GM18519 (cell line): ENCODE measurements at regions not wholly inside any gene's neighbourhood (a gene's known extent, or its start where the extent isn't known, plus 50 kb on each side); places are given as distances from the start of the nearest gene placed in this dataset.
"Not testable (repeated sequence)": the region's sequence is repeated elsewhere in the genome, so short reads cannot be mapped to it uniquely, and the experiment has no call there.

Experiments
- ATAC-seq: cut with Tn5 transposase; IDR thresholded peaks from one replicate; pipeline ENCODE4 v1.9.1; 2021; ENCODE audit warnings: mild to moderate bottlenecking, moderate library complexity; ENCODE audit not compliant: unreplicated experiment, low FRiP score

DNA sequence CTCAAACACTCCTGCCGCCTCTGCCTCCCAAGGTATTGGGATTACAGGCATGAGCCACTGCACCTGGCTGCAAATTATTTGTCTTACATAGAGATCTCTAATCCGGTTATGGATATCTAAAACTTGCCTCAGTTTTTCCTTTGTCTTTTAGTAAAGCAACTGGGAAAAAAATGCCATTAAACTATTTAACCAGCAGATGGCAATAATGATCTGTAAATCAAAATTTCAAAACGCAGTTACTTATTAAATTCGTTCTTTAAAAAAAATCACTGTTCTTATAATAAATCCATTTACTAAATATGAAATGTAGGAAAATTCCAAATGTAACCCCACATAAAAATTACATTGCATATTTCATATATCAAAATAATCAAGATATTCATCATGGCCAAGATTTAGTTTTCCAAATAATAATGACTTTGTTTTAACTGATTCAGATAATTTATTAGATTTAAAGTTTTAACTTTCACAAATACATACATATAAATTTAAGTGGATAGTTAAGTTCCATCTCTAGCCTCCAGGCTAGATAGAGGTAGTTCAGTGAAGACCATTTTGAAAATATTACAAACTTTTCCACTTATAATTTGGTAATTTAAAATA is 125.8 kb downstream of the KBTBD2 start:
- not testable (repeated sequence) for ATAC-seq

DNA sequence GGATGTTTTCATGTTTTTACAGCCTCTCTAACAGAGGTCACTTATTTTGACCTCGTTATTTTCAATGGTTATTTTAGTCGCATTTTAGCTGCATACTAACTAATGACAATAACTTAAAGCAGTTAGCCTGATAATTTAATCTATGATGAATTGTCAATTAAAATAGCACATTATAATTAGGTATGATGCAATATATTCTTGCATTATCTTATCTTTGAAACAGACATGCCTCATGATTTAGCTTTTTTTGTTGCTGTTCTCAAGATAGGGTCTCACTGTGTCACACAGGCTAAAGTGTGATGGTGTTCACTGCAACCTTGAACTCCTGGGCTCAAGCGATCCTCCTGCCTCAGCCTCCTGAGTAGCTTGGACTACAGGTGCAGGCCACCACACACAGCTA is 126.4 kb downstream of the KBTBD2 start:
- no peak for ATAC-seq

- ATAC-seq: no peak
Measured at GRCh38 chr7:32762925-32763293, 128.7 kb downstream of the KBTBD2 start.

DNA sequence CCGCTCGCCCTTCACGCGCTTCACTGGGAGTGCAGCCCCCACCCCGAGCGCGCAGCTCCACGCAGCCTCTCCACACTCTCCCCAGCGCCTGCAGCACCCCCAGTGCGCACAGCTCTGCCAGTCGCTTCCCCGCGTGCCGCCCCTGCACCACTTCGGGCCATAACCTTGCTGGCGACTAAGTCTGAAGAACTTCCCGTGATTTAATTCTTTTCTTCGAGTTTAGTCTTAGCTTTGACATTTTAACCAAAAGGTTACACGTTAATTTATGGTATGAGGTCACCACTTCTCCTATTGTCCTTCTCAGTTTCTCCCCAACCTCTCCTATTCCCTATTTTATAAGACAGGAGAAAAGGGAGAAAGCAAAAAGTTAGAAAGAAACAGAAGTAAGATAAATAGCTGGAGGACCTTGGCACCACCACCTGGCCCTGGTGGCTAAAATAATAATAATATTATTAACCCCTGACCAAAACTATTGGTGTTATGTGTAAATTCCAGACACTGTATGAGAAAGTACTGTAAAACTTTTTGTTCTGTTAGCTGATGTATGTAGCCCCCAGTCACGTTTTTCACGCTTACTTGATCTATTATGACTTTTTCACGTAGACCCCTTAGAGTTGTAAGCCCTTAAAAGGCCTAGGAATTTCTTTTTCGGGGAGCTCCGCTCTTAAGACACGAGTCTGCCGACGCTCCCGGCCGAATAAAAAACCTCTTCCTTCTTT is 129.2 kb downstream of the KBTBD2 start:
- ATAC-seq: not testable (repeated sequence)

DNA sequence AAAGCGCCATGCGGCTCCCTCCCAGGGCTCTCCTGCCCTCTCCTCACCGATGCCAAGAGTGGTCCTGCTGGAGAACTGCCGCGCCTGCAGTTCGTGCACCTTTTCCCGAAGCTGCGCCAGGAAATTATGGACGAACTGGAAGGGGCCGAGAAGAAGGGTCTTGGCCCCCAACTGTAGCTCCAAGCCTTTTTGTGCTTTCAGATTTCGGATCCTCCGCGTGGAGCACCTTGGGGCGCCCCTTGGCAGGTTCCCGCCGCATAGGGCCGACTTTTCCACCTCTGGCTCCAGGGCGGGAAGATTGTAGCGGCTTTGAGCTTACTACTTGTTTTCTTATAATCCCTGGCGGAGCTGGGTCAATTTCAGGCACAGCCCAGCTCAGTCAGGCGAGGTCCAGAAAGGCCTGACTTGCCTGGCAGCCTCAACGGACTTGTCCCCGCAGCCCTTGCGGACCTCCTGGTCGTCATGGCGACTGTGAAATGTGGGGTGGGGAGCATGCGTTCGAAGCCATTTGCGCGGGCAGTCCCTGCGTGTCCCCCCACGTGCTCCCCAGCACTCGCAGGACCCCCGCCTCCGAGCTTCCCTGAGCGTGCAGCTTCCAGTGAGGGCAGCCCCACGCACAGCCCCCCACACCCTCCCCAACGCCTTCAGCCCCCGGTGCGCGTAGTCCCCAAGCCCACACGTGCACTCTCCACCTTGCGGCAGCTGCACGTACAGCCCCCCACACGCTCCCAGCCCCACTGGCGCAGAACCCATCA is 129.9 kb downstream of the KBTBD2 start:
- ATAC-seq: no peak

GRCh38 chr7:32760755-32761154 is 130.8 kb downstream of the KBTBD2 start:
- not testable (repeated sequence) for ATAC-seq

GRCh38 chr7:32759859-32760258 is 131.7 kb downstream of the KBTBD2 start:
- ATAC-seq: not testable (repeated sequence)

GRCh38 chr7:32753872-32754271 is 137.7 kb downstream of the KBTBD2 start:
- not testable (repeated sequence) for ATAC-seq

- ATAC-seq: not testable (repeated sequence)
Measured at GRCh38 chr7:32748337-32748736, 143.2 kb downstream of the KBTBD2 start.

DNA sequence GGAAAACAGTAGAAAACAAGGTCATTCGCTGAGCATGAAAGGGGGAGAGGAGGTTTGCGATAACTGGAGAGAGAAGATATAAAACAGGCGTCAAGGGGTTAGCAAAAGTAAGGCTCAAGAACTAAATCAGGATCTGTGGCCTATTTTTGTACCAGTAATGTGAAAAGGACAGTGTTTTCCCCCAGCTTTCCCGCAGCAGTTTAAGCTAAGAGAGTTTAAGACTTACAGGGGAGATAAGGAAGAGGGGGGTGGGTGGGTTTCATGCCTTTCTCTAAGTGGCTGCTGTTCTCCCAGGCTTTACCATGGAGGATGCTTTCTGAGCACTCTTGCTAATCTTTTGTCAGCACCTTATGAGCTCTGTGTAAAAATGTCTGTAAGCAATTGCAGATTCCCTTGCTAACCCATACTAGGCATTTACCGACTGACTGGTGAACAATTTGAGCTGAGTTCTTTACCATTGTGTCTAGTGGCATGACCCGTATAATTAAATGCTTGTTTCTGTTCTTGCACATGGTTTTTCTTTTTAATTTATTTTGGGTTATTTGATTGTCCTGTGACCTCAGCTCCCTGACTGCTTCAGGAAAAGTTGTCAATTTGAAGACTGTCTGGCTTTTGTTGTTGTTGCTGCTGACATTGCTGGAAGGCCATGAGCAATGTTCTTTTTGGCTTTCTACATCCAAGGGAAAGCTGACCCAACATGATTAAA is 144.0 kb downstream of the KBTBD2 start:
- not testable (repeated sequence) for ATAC-seq

GRCh38 chr7:32741853-32742476 is 149.6 kb downstream of the KBTBD2 start:
- peak; percentile 47 for ATAC-seq

DNA sequence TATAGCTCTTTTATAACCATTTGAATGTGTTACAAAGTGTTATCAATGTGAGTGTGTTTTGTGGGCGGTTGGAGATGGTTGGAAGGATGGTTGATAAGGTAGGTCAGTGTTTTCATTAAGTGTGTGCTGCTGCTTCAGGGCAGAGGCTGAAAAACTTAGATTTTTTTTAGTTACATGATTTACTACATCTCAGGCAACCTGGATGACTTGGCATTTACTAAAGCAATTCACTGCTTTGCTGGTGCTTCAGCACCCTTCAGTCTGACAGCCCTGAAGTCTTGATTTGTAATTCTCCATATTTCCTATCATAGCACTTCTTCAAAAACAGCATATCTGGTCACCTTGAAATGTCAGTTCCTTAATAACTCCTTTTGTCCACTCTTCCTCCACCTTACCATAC is 151.8 kb downstream of the KBTBD2 start:
- not testable (repeated sequence) for ATAC-seq

DNA sequence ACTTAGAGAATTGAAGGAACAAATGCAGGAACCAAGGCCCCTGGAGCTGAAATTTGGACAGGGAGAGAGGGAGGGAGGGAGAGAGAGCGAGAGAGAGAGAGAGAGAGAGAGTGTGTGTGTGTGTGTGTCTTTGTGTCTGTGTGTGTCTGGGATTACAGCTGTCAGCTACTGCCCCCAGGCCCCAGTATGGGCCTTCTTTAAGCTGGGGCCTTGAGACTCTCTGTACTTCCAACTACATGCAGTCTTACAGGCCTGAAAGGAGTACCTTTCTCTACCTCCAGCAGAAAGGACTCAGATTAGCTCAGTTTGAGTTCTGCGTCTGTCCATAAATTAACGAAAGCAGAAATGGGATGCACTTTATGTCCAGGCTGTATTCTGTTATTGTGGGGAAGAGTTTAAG is 153.2 kb downstream of the KBTBD2 start:
- ATAC-seq: not testable (repeated sequence)

- ATAC-seq: not testable (repeated sequence)
Measured at GRCh38 chr7:32732767-32733166, 158.8 kb downstream of the KBTBD2 start.

- ATAC-seq: not testable (repeated sequence)
Measured at GRCh38 chr7:32729335-32729675, 162.3 kb downstream of the KBTBD2 start.

DNA sequence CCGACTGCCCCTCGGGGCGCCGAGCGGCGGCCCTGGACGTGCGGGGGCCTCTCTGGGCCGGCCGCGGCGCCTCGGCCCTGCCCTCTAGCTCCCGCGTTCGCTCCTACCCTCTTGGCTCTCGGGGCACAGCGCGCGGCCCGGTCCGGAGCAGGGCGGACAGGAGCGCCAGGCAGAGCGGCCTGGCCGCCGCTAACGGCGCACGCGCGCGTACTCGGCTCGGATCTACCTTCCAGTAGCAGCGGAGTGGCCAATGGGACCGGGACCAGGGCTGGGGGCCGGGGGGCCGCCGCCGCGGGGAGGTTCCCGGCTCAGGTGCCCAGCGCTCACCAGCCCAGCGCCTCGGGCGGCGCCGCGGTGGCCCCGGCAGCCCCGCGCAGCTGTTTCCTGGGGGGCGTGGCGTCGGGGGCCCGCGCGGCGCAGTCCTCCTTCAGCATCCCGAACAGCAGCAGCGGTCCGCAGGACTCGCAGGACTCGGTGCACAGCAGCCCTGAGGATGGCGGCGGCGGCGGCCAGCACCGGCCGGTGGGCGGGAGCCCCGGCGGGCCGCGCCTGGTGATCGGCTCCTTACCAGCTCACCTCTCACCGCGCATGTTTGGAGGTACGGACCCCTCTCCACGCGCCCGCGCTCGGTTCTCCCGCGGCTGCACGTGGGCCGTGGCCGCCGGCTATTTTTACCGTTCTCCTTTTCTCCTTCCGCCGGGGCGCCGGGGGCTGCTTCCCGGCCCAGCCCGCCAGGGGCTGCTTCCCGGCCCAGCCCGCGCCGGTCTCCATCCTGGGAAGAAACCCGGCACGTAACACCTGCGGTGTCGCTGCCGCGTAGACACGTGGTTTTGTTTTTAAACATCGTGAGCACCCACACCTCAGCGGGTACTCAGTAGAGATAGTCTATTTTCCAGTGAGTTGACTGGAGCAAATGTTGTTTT is 162.9 kb downstream of the KBTBD2 start:
- ATAC-seq: peak; percentile 54

- ATAC-seq: peak; percentile 38
Measured at GRCh38 chr7:32727483-32728411, 163.8 kb downstream of the KBTBD2 start.

DNA sequence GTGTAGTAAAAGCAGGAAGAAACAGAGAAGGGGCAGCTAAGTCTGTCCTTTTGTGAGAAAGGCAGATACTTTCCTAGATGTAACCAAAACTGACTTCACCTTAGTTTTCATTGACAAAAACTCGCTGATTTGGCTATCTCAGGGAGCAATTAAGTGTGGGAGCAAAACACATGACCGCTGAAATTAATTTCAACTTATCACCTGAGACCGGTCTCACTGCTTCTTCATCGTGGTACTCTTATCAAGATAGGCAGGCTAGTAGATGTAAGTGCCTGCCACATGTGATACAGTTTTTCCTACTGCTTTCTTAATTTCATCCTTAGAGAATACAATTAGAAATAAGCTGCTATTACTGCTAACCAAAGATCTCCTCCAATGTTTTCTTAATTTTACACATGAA is 168.7 kb downstream of the KBTBD2 start:
- not testable (repeated sequence) for ATAC-seq
